ENCODE measurements at regions not wholly inside any gene's neighbourhood (a gene's known extent, or its start where the extent isn't known, plus 50 kb on each side); places are given as distances from the start of the nearest gene placed in this dataset.

GRCh38 chr7:88694207-88694606 lies 65.3 kb upstream of the ZNF804B start:
- TF ChIP-seq CTCF (IDR thresholded peaks at IDR 0.05; ENCODE audit: low read depth, low read length) (no peak), MAX (IDR thresholded peaks at IDR 0.05; ENCODE audit: low read depth, low read length) (no peak), MYC (IDR thresholded peaks at IDR 0.05; ENCODE audit: low read depth, low read length) (no peak)
